ENCODE measurements at regions not wholly inside any gene's neighbourhood (a gene's known extent, or its start where the extent isn't known, plus 50 kb on each side); places are given as distances from the start of the nearest gene placed in this dataset.

DNA sequence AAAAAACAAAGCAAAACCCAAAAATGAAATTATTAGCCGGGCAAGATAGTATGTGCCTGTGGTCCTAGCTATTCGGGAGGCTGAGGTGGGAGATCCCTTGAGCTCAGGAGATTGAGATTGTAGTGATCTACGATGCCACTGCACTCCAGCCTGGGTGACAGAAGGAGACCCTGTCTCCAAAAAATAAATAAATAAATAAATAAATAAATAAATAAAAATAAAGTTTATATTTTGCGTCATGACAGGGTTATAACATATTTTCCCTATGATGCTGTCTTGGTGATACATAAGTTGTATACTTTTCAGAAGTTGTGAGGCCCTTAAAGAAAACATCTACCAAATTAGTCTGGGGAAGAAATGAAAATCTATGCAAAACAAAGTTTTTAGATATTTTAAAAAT, 94.5 kb upstream of the MKLN1 start:
- H3K9ac ChIP-seq (ENCODE audit: low read depth, low read length) = no peak overlapping the region
- no peak overlapping the region for H3K4me3 ChIP-seq (ENCODE audit: low read length)
- no peaks in the 10 kb centered on the region for H3K27me3 ChIP-seq (ENCODE audit: control insufficient read depth, insufficient read depth, low read length)
- H3K36me3 ChIP-seq (ENCODE audit: insufficient read depth, low read length) = no peaks in the 10 kb centered on the region
- H3K9me3 ChIP-seq (replicated peaks; ENCODE audit: low read length) = no peaks in the 10 kb centered on the region
- H3K4me2 ChIP-seq (ENCODE audit: low read length) = no peak overlapping the region
- H3K4me1 ChIP-seq (ENCODE audit: control insufficient read depth, insufficient read depth, low read length) = peaks cover 30% of the 10 kb centered on the region

DNA sequence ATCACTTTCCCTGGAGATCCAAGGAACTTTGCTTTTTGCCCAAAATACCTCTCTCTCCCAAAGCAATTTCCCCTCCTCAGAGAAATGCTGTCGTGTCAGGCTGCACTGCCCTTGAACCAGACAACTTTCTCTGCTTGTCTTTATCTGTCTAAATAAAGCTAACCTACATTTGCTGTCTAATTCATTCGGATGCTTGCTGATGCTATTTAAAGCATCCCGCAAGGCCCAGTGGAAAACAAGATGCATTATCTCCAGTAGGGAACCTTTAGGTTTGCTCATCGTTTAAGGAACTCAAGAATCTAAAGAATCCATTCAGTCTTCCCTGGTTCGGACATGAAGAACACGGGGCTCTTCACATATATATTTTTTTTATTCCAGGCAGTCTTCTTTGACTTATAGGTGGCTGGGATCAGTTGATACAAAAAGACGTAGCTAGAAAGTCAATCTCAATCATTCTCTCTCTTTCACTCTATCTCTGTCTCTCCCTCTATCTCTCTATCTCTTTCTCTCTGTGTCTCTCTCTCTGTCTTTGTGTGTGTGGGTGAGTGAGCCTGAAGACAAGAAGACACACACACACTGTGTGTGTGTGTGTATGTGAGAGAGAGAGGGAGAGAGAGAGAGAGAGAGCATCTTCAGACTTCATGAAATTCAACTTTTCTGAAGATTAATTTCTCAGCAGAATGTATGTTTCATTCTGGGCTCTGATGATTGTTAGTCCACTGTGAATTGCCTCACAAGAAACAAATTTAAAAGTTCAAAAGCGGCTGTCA, 92.8 kb upstream of the MKLN1 start:
- Histone ChIP-seq H3K36me3 (ENCODE audit: insufficient read depth, low read length) (no peaks in the 10 kb centered on the region), H3K27me3 (ENCODE audit: control insufficient read depth, insufficient read depth, low read length) (no peaks in the 10 kb centered on the region), H3K4me3 (ENCODE audit: low read length) (no peak overlapping the region), H3K9ac (ENCODE audit: low read depth, low read length) (peak overlapping the region; percentile 38), H3K9me3 (replicated peaks; ENCODE audit: low read length) (no peaks in the 10 kb centered on the region), H3K4me1 (ENCODE audit: control insufficient read depth, insufficient read depth, low read length) (peaks cover 37% of the 10 kb centered on the region), H3K4me2 (ENCODE audit: low read length) (peak overlapping the region; percentile 41)

DNA sequence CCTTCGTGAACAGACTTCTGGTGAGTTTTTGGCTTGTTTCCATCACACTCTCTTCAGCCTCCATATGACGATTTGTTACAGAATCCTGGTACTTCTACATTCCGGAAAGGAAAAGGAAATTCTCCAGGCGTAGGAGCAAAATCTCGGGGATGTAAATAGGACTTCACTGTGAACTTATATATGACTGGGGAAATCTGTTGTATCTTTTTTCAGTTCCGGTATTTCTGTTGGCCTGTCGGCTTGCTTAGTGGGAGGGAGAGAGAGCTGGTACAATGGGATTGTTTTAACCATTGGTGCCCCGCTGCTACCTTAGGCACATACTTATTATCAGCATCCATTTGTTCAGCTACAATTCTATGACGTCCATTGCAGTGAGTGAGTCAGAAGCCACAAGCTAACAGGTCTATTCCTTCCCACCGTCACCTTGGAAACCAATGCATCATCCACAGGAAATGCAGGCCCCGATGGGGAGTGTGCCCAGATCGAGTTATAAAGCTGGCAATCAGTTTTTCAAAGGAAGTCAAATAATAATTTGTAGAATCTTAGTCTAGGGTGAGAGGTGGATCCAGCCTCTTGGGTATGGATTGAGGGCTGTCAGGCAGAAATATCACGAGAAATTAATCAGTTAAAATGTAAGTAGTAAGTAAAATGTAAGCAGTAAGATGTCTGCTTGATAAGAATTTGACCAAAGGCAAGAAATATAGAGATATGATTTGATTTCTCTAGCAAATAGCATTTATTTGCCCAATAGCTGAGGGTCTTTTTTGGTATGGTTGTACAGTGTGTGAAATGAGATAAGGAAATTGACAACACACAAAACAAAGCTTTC, 92.0 kb upstream of the MKLN1 start:
- no peaks in the 10 kb centered on the region for H3K9me3 ChIP-seq (replicated peaks; ENCODE audit: low read length)
- H3K4me3 ChIP-seq (ENCODE audit: low read length) = no peak overlapping the region
- H3K4me1 ChIP-seq (ENCODE audit: control insufficient read depth, insufficient read depth, low read length) = peaks cover 37% of the 10 kb centered on the region
- H3K36me3 ChIP-seq (ENCODE audit: insufficient read depth, low read length) = no peaks in the 10 kb centered on the region
- H3K9ac ChIP-seq (ENCODE audit: low read depth, low read length) = peak overlapping the region; percentile 64
- H3K27me3 ChIP-seq (ENCODE audit: control insufficient read depth, insufficient read depth, low read length) = no peaks in the 10 kb centered on the region
- H3K4me2 ChIP-seq (ENCODE audit: low read length) = peak overlapping the region; percentile 41

DNA sequence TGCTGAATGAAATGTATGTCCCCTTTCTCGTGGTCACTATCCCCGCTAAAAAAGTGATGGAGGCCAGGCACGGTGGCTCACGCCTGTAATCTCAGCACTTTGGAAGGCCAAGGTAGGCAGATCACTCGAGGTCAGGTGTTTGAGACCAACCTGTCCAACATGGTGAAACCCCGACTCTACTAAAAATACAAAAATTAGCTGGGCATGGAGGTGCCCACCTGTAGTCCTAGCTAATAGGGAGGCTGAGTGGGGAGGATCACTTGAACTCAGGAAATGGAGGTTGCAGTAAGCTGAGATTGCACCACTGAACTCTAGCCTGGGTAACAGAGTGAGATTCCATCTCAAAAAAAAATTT, 91.4 kb upstream of the MKLN1 start:
- H3K4me1 ChIP-seq (ENCODE audit: control insufficient read depth, insufficient read depth, low read length) = peaks cover 35% of the 10 kb centered on the region
- H3K9ac ChIP-seq (ENCODE audit: low read depth, low read length) = peak overlapping the region; percentile 64
- H3K36me3 ChIP-seq (ENCODE audit: insufficient read depth, low read length) = no peaks in the 10 kb centered on the region
- H3K27me3 ChIP-seq (ENCODE audit: control insufficient read depth, insufficient read depth, low read length) = no peaks in the 10 kb centered on the region
- H3K9me3 ChIP-seq (replicated peaks; ENCODE audit: low read length) = no peaks in the 10 kb centered on the region
- H3K4me2 ChIP-seq (ENCODE audit: low read length) = peak overlapping the region; percentile 41
- H3K4me3 ChIP-seq (ENCODE audit: low read length) = no peak overlapping the region

DNA sequence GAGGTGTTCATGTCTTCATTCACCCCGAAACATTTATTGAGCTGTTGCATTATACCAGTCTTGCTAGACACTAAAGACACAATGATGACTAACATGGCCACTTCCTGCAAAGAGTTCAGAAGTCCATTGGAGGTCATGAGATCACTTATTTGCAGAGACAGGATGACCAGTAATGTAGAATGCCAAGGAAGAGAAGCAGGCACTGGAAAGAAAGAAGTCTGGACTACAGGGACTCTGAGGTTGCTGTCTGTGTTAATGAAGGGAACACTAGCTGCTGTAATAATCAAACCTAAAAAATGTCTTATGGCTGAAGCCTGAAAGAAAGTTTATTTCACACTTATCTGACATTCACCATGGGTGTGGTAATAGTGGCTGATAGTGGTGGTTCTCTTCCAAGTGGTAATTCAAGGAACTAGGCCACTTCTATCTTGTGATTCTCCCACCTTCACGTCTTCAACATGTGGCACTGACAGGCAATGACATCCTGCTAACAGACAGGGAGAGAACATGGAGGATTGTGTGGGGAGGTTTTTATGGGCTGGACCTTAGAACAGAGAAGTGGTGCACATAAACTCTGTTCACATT, 89.2 kb upstream of the MKLN1 start:
- Histone ChIP-seq H3K36me3 (ENCODE audit: insufficient read depth, low read length) (no peaks in the 10 kb centered on the region), H3K4me1 (ENCODE audit: control insufficient read depth, insufficient read depth, low read length) (peaks cover 31% of the 10 kb centered on the region), H3K9ac (ENCODE audit: low read depth, low read length) (peak overlapping the region; percentile 26), H3K4me2 (ENCODE audit: low read length) (peak overlapping the region; percentile 35), H3K27me3 (ENCODE audit: control insufficient read depth, insufficient read depth, low read length) (no peaks in the 10 kb centered on the region), H3K9me3 (replicated peaks; ENCODE audit: low read length) (no peaks in the 10 kb centered on the region), H3K4me3 (ENCODE audit: low read length) (no peak overlapping the region)

DNA sequence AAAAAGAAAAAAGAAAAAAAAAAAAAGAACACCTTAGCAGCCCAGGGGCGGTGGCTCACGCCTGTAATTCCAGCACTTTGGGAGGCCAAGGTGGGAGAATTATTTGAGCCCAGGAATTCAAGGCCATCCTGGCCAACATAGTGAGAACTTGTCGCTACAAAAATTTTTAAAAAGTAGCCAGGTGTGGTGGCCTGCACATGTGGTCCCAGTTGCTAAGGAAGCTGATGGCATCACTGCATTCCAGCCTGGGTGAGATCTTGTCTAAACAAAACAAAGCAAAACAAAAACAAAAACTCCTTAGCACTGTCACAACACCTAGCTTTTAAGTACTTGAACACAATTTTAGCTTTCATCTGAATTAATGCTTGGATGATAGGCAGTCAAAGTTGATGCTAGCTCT, 86.3 kb upstream of the MKLN1 start:
- H3K9me3 ChIP-seq (replicated peaks; ENCODE audit: low read length) = no peaks in the 10 kb centered on the region
- H3K9ac ChIP-seq (ENCODE audit: low read depth, low read length) = no peak overlapping the region

DNA sequence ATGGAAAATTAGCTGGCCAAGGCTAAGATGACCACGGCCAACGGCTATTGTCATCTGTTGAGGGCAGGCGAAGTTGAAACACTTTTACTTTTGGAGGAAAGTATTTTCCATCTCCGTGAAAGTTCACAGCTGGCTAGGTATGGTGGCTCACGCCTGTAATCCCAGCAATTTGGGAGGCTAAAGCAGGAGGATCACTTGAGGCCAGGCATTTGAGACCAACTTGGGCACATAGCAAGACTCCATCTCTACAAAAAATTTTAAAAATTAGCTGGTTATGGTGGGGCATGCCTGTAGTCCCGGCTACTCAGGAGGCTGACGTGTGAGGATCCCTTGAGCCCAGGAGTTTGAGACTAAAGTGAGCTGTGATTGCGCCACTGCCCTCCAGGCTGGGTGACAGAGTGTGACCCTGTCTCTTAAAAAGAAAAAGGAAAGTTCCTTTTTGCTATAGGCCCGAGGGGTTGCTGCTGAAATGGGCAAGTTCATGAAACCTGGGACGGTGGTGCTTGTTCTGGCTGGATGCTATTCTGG, 85.5 kb upstream of the MKLN1 start:
- peaks cover 28% of the 10 kb centered on the region for H3K4me1 ChIP-seq (ENCODE audit: control insufficient read depth, insufficient read depth, low read length)
- H3K36me3 ChIP-seq (ENCODE audit: insufficient read depth, low read length) = no peaks in the 10 kb centered on the region
- no peak overlapping the region for H3K9ac ChIP-seq (ENCODE audit: low read depth, low read length)
- no peak overlapping the region for H3K4me2 ChIP-seq (ENCODE audit: low read length)
- H3K27me3 ChIP-seq (ENCODE audit: control insufficient read depth, insufficient read depth, low read length) = no peaks in the 10 kb centered on the region
- no peak overlapping the region for H3K4me3 ChIP-seq (ENCODE audit: low read length)
- H3K9me3 ChIP-seq (replicated peaks; ENCODE audit: low read length) = no peaks in the 10 kb centered on the region

More for the DNA sequence above, 86.3 kb upstream of the MKLN1 start:
- no peaks in the 10 kb centered on the region for H3K36me3 ChIP-seq (ENCODE audit: insufficient read depth, low read length)
- no peaks in the 10 kb centered on the region for H3K27me3 ChIP-seq (ENCODE audit: control insufficient read depth, insufficient read depth, low read length)
- no peak overlapping the region for H3K4me2 ChIP-seq (ENCODE audit: low read length)
- no peak overlapping the region for H3K4me3 ChIP-seq (ENCODE audit: low read length)
- peaks cover 29% of the 10 kb centered on the region for H3K4me1 ChIP-seq (ENCODE audit: control insufficient read depth, insufficient read depth, low read length)

DNA sequence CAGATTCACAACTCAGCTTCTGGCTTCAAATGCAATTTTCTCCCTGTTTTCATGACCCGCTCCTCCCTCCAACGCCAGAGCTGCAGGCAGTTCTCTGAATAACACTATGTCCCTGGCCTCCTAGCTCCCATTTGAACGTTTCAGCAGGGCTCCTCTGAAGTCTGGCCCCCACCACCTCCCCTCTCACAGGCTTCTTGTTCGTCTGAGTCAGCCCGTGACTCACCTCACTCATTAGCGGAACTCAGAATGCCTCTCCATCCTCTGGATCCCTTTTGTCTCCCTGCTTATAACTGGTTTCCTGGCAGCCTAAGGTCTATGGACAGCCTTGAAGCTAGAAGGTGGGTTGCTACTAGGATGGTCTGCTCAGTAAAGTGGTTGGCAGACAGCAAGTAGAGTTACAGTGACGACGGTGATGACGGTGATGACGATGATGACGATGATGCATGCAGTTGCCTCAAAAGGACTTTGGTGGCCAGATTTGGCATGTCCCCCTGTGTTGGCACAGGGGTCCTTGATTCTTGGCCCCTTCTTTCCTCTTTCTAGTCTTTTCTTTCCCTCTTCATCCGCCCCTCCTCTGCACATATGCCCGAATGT, 83.3 kb upstream of the MKLN1 start:
- no peaks in the 10 kb centered on the region for H3K9me3 ChIP-seq (replicated peaks; ENCODE audit: low read length)
- H3K4me3 ChIP-seq (ENCODE audit: low read length) = no peak overlapping the region
- H3K36me3 ChIP-seq (ENCODE audit: insufficient read depth, low read length) = no peaks in the 10 kb centered on the region
- peaks cover 24% of the 10 kb centered on the region for H3K4me1 ChIP-seq (ENCODE audit: control insufficient read depth, insufficient read depth, low read length)
- no peaks in the 10 kb centered on the region for H3K27me3 ChIP-seq (ENCODE audit: control insufficient read depth, insufficient read depth, low read length)
- H3K4me2 ChIP-seq (ENCODE audit: low read length) = peak overlapping the region; percentile 64
- no peak overlapping the region for H3K9ac ChIP-seq (ENCODE audit: low read depth, low read length)

DNA sequence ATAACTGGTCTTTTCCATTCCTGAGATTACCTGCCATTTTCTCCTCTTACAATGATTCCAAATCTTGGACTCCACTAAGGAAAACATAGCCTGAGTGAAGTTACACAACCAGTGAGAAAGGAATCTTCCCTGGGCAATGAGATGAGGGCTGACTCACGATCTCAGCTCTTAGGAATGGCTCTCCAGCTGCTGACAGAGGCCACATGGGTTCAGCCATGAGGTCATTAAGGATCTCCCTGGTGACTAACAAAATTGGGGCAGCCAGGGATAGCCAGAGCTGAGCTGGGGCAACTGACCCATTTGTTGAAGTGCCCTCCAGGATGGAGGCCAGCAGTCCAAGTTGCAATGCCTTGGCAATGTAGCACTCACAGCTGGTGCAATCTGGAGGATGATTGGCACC, 78.7 kb upstream of the MKLN1 start:
- Histone ChIP-seq H3K4me2 (ENCODE audit: low read length) (peak overlapping the region; percentile 45), H3K9me3 (replicated peaks; ENCODE audit: low read length) (no peaks in the 10 kb centered on the region), H3K27me3 (ENCODE audit: control insufficient read depth, insufficient read depth, low read length) (no peaks in the 10 kb centered on the region), H3K36me3 (ENCODE audit: insufficient read depth, low read length) (no peaks in the 10 kb centered on the region), H3K9ac (ENCODE audit: low read depth, low read length) (no peak overlapping the region), H3K4me3 (ENCODE audit: low read length) (no peak overlapping the region), H3K4me1 (ENCODE audit: control insufficient read depth, insufficient read depth, low read length) (peaks cover 26% of the 10 kb centered on the region)

DNA sequence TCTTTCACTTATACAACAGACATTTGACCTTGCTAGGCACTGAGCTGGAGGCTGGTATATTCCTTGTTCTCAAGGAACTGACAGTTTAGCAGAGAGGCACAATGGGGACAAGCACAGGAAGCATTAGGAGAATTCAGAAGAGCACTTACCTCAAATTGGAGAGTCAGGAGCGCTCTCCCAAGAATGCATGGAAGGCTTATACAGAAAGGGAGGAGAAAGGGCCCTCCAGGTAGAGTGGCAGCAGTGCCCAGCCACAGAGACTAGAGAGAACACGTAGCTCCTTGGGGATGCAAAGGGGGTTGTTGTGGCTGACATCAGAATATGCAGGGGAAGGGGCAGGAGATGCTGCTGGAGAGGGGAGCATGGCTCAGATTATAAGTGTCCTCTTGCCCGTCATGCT, 78.2 kb upstream of the MKLN1 start:
- H3K4me3 ChIP-seq (ENCODE audit: low read length) = no peak overlapping the region
- H3K4me2 ChIP-seq (ENCODE audit: low read length) = peak overlapping the region; percentile 10

DNA sequence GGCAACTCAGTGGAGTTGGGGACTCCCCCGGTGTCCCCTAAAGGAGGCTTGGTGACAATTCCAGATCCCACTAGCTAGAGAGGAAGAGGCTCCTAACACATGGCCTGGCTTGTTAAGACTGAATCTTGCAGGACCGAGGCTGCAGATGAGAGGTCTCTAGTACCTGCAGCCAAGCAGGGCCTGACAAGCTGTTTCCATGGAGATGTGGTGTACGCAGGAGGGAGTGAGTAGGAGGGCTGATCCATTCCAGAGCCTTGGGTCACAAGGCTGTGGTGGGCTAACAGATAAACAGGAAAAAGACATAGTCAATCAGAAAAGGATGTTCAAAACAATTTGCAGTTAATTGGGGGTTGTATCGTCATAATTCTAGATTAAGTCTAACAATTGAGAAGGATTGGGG, 77.3 kb upstream of the MKLN1 start:
- Histone ChIP-seq H3K4me3 (ENCODE audit: low read length) (no peak overlapping the region), H3K36me3 (ENCODE audit: insufficient read depth, low read length) (no peaks in the 10 kb centered on the region)

More for the DNA sequence above, 78.2 kb upstream of the MKLN1 start:
- H3K9ac ChIP-seq (ENCODE audit: low read depth, low read length) = no peak overlapping the region
- H3K36me3 ChIP-seq (ENCODE audit: insufficient read depth, low read length) = no peaks in the 10 kb centered on the region
- H3K27me3 ChIP-seq (ENCODE audit: control insufficient read depth, insufficient read depth, low read length) = no peaks in the 10 kb centered on the region
- H3K9me3 ChIP-seq (replicated peaks; ENCODE audit: low read length) = no peaks in the 10 kb centered on the region
- H3K4me1 ChIP-seq (ENCODE audit: control insufficient read depth, insufficient read depth, low read length) = peaks cover 24% of the 10 kb centered on the region

More for the DNA sequence above, 77.3 kb upstream of the MKLN1 start:
- Histone ChIP-seq H3K9me3 (replicated peaks; ENCODE audit: low read length) (no peaks in the 10 kb centered on the region), H3K9ac (ENCODE audit: low read depth, low read length) (no peak overlapping the region), H3K27me3 (ENCODE audit: control insufficient read depth, insufficient read depth, low read length) (no peaks in the 10 kb centered on the region), H3K4me2 (ENCODE audit: low read length) (no peak overlapping the region), H3K4me1 (ENCODE audit: control insufficient read depth, insufficient read depth, low read length) (peaks cover 20% of the 10 kb centered on the region)

Measured in skeletal muscle satellite cell (primary cell).